Esophagus muscularis mucosa (tissue), 4 donors: ENCODE measurements at regions not wholly inside any gene's neighbourhood (a gene's known extent, or its start where the extent isn't known, plus 50 kb on each side); places are given as distances from the start of the nearest gene placed in this dataset.
A peak's percentile ranks its signal among the peaks of the same experiment; 100 is the strongest.

Source experiments
- DNase-seq: peaks from one replicate; pipeline ENCODE4 v3.0.0-alpha.2; 2017; ENCODE audit errors: extremely low spot score
- H3K27ac ChIP-seq, 4 donors: fragments of 200-600 bp; sonication (generic); replicated peaks in 1 of 4; 1 replicate in 3 of 4; 2 replicates in 1 of 4; pipeline ENCODE4 v1.5.1; 2016 to 2019; ENCODE audit warnings: mild to moderate bottlenecking in 1 of 4
- H3K27me3 ChIP-seq, 4 donors: fragments of 200-600 bp; sonication (generic); one replicate each; pipeline versions ENCODE4 v1.5.1 to v1.6.0; 2016 to 2019
- H3K36me3 ChIP-seq, 4 donors: fragments of 200-600 bp; sonication (generic); one replicate each; pipeline ENCODE4 v1.5.1; 2016 to 2019
- H3K4me1 ChIP-seq, 4 donors: fragments of 200-600 bp; sonication (generic); one replicate each; pipeline ENCODE4 v1.5.1; 2016 to 2019
- H3K4me3 ChIP-seq, 4 donors: fragments of 200-600 bp; sonication (generic); 1 replicate in 2 of 4; 2 replicates in 2 of 4; pipeline ENCODE4 v1.5.1; 2016 to 2019; ENCODE audit warnings: mild to moderate bottlenecking in 4 of 4, moderate library complexity in 1 of 4
- H3K9me3 ChIP-seq, 4 donors: fragments of 200-600 bp; sonication (generic); 1 replicate in 3 of 4; 2 replicates in 1 of 4; pipeline ENCODE4 v1.5.1; 2016 to 2019
- CTCF ChIP-seq, 3 experiments: fragments of 200-600 bp in 2 of 3; fragments of 450-650 bp in 1 of 3; sonication (generic) in 2 of 3; IDR thresholded peaks; one replicate each; pipeline ENCODE4 v1.5.1; 2017 to 2019; ENCODE audit warnings: antibody characterized with exemption in 3 of 3, mild to moderate bottlenecking in 2 of 3, moderate library complexity in 1 of 3
- EP300 ChIP-seq: sonication (generic); formaldehyde crosslinking; IDR thresholded peaks from one replicate; pipeline ENCODE4 v1.6.1; 2017; ENCODE audit warnings: antibody characterized with exemption
- POLR2A ChIP-seq: fragments of 450-650 bp; IDR thresholded peaks from one replicate; pipeline ENCODE4 v1.6.1; 2017; ENCODE audit warnings: antibody characterized with exemption, moderate library complexity, mild to moderate bottlenecking, low read depth
- POLR2AphosphoS5 ChIP-seq, 2 donors: sonication (generic); formaldehyde crosslinking; IDR thresholded peaks; one replicate each; pipeline ENCODE4 v1.6.1; 2017; ENCODE audit warnings: antibody characterized with exemption in 2 of 2
- WGBS: methylation state at CpG from one replicate; pipeline ENCODE4 v1.1.5; 2018; 5-methylcytosine and 5-hydroxymethylcytosine counted together
- intact Hi-C: fragments of 100-400 bp; cut with DNase I; formaldehyde crosslinking; loops from one replicate; pipeline ENCODE4 v1.15.1; 2023

GRCh38 chr7:18212758-18213157, 185.1 kb upstream of the PRPS1L1 start:
- 10% methylated on average over 1 of the region's 1 CpG for WGBS
- H3K36me3 ChIP-seq, result no peaks in the 10 kb centered on the region
- peaks cover 13 to 49% (median 40%) of the 10 kb centered on the region in 4 donors for H3K4me1 ChIP-seq
- no peaks in the 10 kb centered on the region for H3K9me3 ChIP-seq
- no peak overlapping the region for H3K4me3 ChIP-seq
- no peak for TF ChIP-seq CTCF (IDR thresholded peaks at IDR 0.05)
- peak in 1 of 2 donors; percentile 68 for TF ChIP-seq POLR2AphosphoS5 (IDR thresholded peaks at IDR 0.05)
- intact Hi-C loops, result loop anchor here (10.0 kb wide), 1 partner anchor 122 kb away; no protein-coding TSS in a partner anchor
- DNase-seq, result no peak
- H3K27me3 ChIP-seq, result no peaks in the 10 kb centered on the region
- peak overlapping the region; percentile 12 to 65 (median 53) for H3K27ac ChIP-seq

- peaks cover 13 to 52% (median 43%) of the 10 kb centered on the region in 4 donors for H3K4me1 ChIP-seq
- no peak overlapping the region for H3K4me3 ChIP-seq
- no peaks in the 10 kb centered on the region for H3K9me3 ChIP-seq
- no peak for TF ChIP-seq EP300
- TF ChIP-seq CTCF (IDR thresholded peaks at IDR 0.05), result no peak
- TF ChIP-seq POLR2A, result no peak
- TF ChIP-seq POLR2AphosphoS5 (IDR thresholded peaks at IDR 0.05), result no peak
- 88% methylated on average over 1 of the region's 1 CpG for WGBS
- intact Hi-C loops, result loop anchor here (10.0 kb wide), 1 partner anchor 121 kb away; no protein-coding TSS in a partner anchor
- peak overlapping the region; percentile 12 to 65 (median 53) for H3K27ac ChIP-seq
- no peaks in the 10 kb centered on the region for H3K36me3 ChIP-seq
- no peak for DNase-seq
- no peaks in the 10 kb centered on the region for H3K27me3 ChIP-seq
Observed at GRCh38 chr7:18213652-18214051, 186.0 kb upstream of the PRPS1L1 start.

GRCh38 chr7:18216270-18216669, 188.6 kb upstream of the PRPS1L1 start:
- WGBS, result 98% methylated on average over 2 of the region's 2 CpGs
- Histone ChIP-seq H3K9me3 (no peaks in the 10 kb centered on the region), H3K4me1 (peaks cover 10 to 62% (median 48%) of the 10 kb centered on the region in 4 donors), H3K27ac (no peak overlapping the region), H3K4me3 (no peak overlapping the region), H3K27me3 (no peaks in the 10 kb centered on the region), H3K36me3 (no peaks in the 10 kb centered on the region)
- intact Hi-C loops, result loop anchor here (10.0 kb wide), 1 partner anchor 119 kb away; no protein-coding TSS in a partner anchor
- no peak for DNase-seq
- TF ChIP-seq POLR2A (no peak), EP300 (no peak), CTCF (IDR thresholded peaks at IDR 0.05) (no peak), POLR2AphosphoS5 (IDR thresholded peaks at IDR 0.05) (no peak)

- DNase-seq, result no peak
- Histone ChIP-seq H3K27ac (peak overlapping the region; percentile 45 to 77 (median 57)), H3K27me3 (no peaks in the 10 kb centered on the region), H3K4me1 (peaks cover 26 to 82% (median 63%) of the 10 kb centered on the region in 4 donors), H3K4me3 (no peak overlapping the region), H3K36me3 (no peaks in the 10 kb centered on the region), H3K9me3 (no peaks in the 10 kb centered on the region)
- WGBS, result 54% methylated on average over 2 of the region's 2 CpGs
- intact Hi-C loops, result loop anchor here (10.0 kb wide), 1 partner anchor 137 kb away; no protein-coding TSS in a partner anchor
- TF ChIP-seq EP300, result no peak
- TF ChIP-seq CTCF (IDR thresholded peaks at IDR 0.05), result no peak
- no peak for TF ChIP-seq POLR2A
- no peak for TF ChIP-seq POLR2AphosphoS5 (IDR thresholded peaks at IDR 0.05)
Observed at GRCh38 chr7:18221377-18222293, 194.0 kb upstream of the PRPS1L1 start.
